ENCODE measurements at regions not wholly inside any gene's neighbourhood (a gene's known extent, or its start where the extent isn't known, plus 50 kb on each side); places are given as distances from the start of the nearest gene placed in this dataset.

DNA sequence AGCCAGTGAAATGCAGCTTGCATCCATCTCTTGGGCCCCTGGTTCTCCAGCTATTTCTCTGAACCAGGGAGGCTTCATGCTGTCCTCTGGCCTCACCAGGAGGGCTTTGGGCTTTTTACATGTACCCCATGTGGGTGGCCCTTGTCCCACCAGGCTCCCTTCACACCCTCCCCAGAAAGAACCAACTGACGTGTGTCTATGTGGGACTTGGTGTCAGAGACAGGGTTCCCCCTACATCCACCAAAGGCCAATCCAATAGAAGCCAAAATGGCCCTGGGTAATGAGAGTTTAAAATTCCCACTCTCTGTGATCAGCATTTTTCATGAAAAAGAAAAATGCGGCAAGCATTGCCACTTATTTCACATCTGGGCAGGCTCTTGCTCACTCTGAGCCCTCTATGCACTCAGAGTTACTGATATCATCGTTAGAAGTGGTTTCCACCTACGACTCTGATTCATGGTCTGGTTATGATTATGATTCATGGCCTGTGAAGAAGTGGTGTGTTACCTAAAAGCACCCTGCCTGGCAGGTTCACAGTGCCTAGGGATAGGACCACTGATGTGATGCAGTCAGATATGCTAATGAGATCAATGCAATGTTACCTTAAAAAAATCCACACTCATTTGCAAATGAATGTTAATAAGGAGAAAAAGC is 133.5 kb downstream of the BUB3 start:
- Histone ChIP-seq H3K36me3 (ENCODE audit: control insufficient read depth, insufficient read depth, low read length) (no peaks in the 10 kb centered on the region), H3K9ac (ENCODE audit: insufficient read depth in 1 of 2, low read depth in 2 of 2, low read length in 2 of 2) (no peak overlapping the region), H4K20me1 (replicated peaks; ENCODE audit: control insufficient read depth, insufficient read depth, low read length) (no peaks in the 10 kb centered on the region), H3K4me2 (ENCODE audit: insufficient read depth, low read length) (no peak overlapping the region), H3K27me3 (ENCODE audit: control insufficient read depth in 2 of 2, insufficient read depth in 2 of 2, low read length in 2 of 2) (peaks cover 0 to 3% of the 10 kb centered on the region in 2 experiments; a peak in 1 of 5 replicates), H3K4me1 (replicated peaks in 1 of 2; ENCODE audit: control insufficient read depth in 2 of 2, insufficient read depth in 2 of 2, low read length in 2 of 2) (no peaks in the 10 kb centered on the region), H3K27ac (ENCODE audit: extremely low read depth, low read depth, low read length) (no peak overlapping the region), H3K9me1 (ENCODE audit: control insufficient read depth, insufficient read depth, low read length) (no peaks in the 10 kb centered on the region), H3K79me2 (ENCODE audit: control insufficient read depth, insufficient read depth, low read length) (no peaks in the 10 kb centered on the region), H2AFZ (ENCODE audit: low read depth, low read length) (no peak overlapping the region), H3K4me3 (no peak overlapping the region), H3K9me3 (replicated peaks; ENCODE audit: control insufficient read depth, insufficient read depth, low read depth, low read length) (no peaks in the 10 kb centered on the region)
- intact Hi-C loops (cut with micrococcal nuclease) = no loop called here
- 0% methylated on average over 4 of the region's 4 CpGs for WGBS (ENCODE audit: insufficient coverage, low coverage, missing lambda C conversion rate)
- no peak for ATAC-seq
- no TSS peak for BruUV-seq (replicated peaks)
- DNase-seq (ENCODE audit: extremely low read depth in 1 of 4, low spot score in 3 of 4) = no peak
- FAIRE-seq = no peak
- in situ Hi-C loops (cut with MboI) = no loop called here
- no peak for TF ChIP-seq BACH1 (tag; IDR thresholded peaks at IDR 0.05)
- TF ChIP-seq KDM5B (IDR thresholded peaks at IDR 0.05; ENCODE audit: insufficient replicate concordance, low read depth, low read length) = no peak
- no peak for TF ChIP-seq BRD4 (IDR thresholded peaks at IDR 0.05)
- TF ChIP-seq KDM2B (CRISPR knock-in tag; IDR thresholded peaks at IDR 0.05) = no peak
- TF ChIP-seq ZFP36 (IDR thresholded peaks at IDR 0.05; ENCODE audit: low read depth, low read length, partially characterized antibody) = no peak
- no peak for TF ChIP-seq MAFG (tag; conservative IDR thresholded peaks at IDR 0.05)
- TF ChIP-seq PURB (CRISPR knock-in tag; IDR thresholded peaks at IDR 0.05; ENCODE audit: low read depth) = no peak
- TF ChIP-seq ZNF174 (CRISPR knock-in tag; IDR thresholded peaks at IDR 0.05) = no peak
- no peak for TF ChIP-seq KAT2B (IDR thresholded peaks at IDR 0.05; ENCODE audit: low read depth, low read length)
- TF ChIP-seq KDM4B (IDR thresholded peaks at IDR 0.05; ENCODE audit: borderline replicate concordance in 2 of 2, low read depth in 1 of 2) = no peak
- ChIA-PET POLR2A (no interaction called here), CTCF (ENCODE audit: low intra/inter-chr PET ratio) (interaction anchor here (0.6 kb wide), 1 partner anchor 245 kb away, joined by 3 read pairs; no protein-coding TSS in a partner anchor)
